GM23338 (cell line): ENCODE measurements at regions not wholly inside any gene's neighbourhood (a gene's known extent, or its start where the extent isn't known, plus 50 kb on each side); places are given as distances from the start of the nearest gene placed in this dataset.

Experiments used
- ATAC-seq: fragments of 200-7000 bp; cut with Tn5 transposase; 3 replicates; pipeline ENCODE4 v1.9.1; 2020
- DNase-seq: peaks from one replicate; pipeline ENCODE4 v3.0.0-alpha.2; 2015; ENCODE audit warnings: low spot score
- H2AFZ ChIP-seq: fragments of 200-600 bp; sonication (generic); 2 replicates; pipeline ENCODE4 v1.8.0; 2016; ENCODE audit warnings: antibody characterized with exemption, mild to moderate bottlenecking, moderate library complexity
- H3F3A ChIP-seq: fragments of 200-600 bp; sonication (generic); replicated peaks from 2 replicates; pipeline ENCODE4 v1.8.0; 2017; ENCODE audit warnings: antibody characterized with exemption, mixed run types, low read depth
- H3K27ac ChIP-seq: fragments of 200-600 bp; sonication (generic); 2 replicates; pipeline ENCODE4 v1.6.1; 2016; ENCODE audit warnings: low read depth
- H3K27me3 ChIP-seq: fragments of 200-600 bp; sonication (generic); 2 replicates; pipeline ENCODE4 v1.8.0; 2016; ENCODE audit warnings: mild to moderate bottlenecking, mixed run types, moderate library complexity; ENCODE audit not compliant: insufficient read depth
- H3K36me3 ChIP-seq: fragments of 200-600 bp; sonication (generic); 2 replicates; pipeline ENCODE4 v1.8.0; 2016; ENCODE audit warnings: mild to moderate bottlenecking; ENCODE audit not compliant: insufficient read depth
- H3K4me1 ChIP-seq: fragments of 200-600 bp; sonication (generic); 2 replicates; pipeline ENCODE4 v1.8.0; 2016; ENCODE audit warnings: mild to moderate bottlenecking, moderate library complexity; ENCODE audit not compliant: insufficient read depth
- H3K4me2 ChIP-seq: fragments of 200-600 bp; sonication (generic); 2 replicates; pipeline ENCODE4 v1.7.1; 2017; ENCODE audit warnings: mixed run types
- H3K4me3 ChIP-seq: fragments of 200-600 bp; sonication (generic); 2 replicates; pipeline ENCODE4 v1.6.1; 2016; ENCODE audit warnings: mixed run types
- H3K79me2 ChIP-seq: fragments of 200-600 bp; sonication (generic); replicated peaks from 2 replicates; pipeline ENCODE4 v1.8.0; 2017; ENCODE audit warnings: mild to moderate bottlenecking; ENCODE audit not compliant: insufficient read depth
- H3K9me2 ChIP-seq: fragments of 200-600 bp; sonication (generic); 2 replicates; pipeline ENCODE4 v1.8.0; 2017; ENCODE audit not compliant: insufficient read depth
- H4K20me1 ChIP-seq: fragments of 200-600 bp; sonication (generic); replicated peaks from 2 replicates; pipeline ENCODE4 v1.8.0; 2017; ENCODE audit warnings: mild to moderate bottlenecking; ENCODE audit not compliant: insufficient read depth
- H3K27ac Mint-ChIP-seq: 2 replicates; pipeline ENCODE4 v1.8.0; 2020; ENCODE audit warnings: inconsistent platforms, mild to moderate bottlenecking, moderate library complexity, mixed read lengths
- H3K27me3 Mint-ChIP-seq: 3 replicates; pipeline ENCODE4 v1.8.0; 2022; ENCODE audit warnings: low read depth, mild to moderate bottlenecking, moderate library complexity, mixed read lengths, inconsistent platforms; ENCODE audit not compliant: insufficient read depth, poor library complexity
- H3K36me3 Mint-ChIP-seq: 3 replicates; pipeline ENCODE4 v1.8.0; 2021; ENCODE audit warnings: low read depth, mild to moderate bottlenecking, inconsistent platforms, moderate library complexity, mixed read lengths
- H3K4me1 Mint-ChIP-seq: 3 replicates; pipeline ENCODE4 v1.8.0; 2020; ENCODE audit warnings: mild to moderate bottlenecking, inconsistent platforms, mixed read lengths
- H3K4me3 Mint-ChIP-seq: 3 replicates; pipeline ENCODE4 v1.8.0; 2021; ENCODE audit warnings: moderate library complexity, mild to moderate bottlenecking, inconsistent platforms, mixed read lengths
- H3K9me3 Mint-ChIP-seq: 3 replicates; pipeline ENCODE4 v1.8.0; 2020; ENCODE audit warnings: moderate library complexity, mild to moderate bottlenecking, inconsistent platforms, mixed read lengths
- CREB1 ChIP-seq: fragments of 250-450 bp; sonication (Bioruptor Pico); IDR thresholded peaks from 2 replicates; pipeline ENCODE4 v1.5.0; 2020; ENCODE audit warnings: low read depth, mild to moderate bottlenecking, moderate library complexity
- ETS1 ChIP-seq: IDR thresholded peaks from 2 replicates; pipeline ENCODE4 v1.6.1; 2016; ENCODE audit warnings: antibody characterized with exemption
- EZH2 ChIP-seq: fragments of 200-600 bp; sonication (generic); IDR thresholded peaks from one replicate; pipeline ENCODE4 v1.8.0; 2017; ENCODE audit warnings: antibody characterized with exemption, mild to moderate bottlenecking, low read depth; ENCODE audit not compliant: unreplicated experiment
- EZH2phosphoT487 ChIP-seq: fragments of 200-600 bp; sonication (generic); IDR thresholded peaks from one replicate; pipeline ENCODE4 v1.8.1; 2018; ENCODE audit warnings: antibody characterized with exemption; ENCODE audit not compliant: unreplicated experiment
- JUNB ChIP-seq: IDR thresholded peaks from one replicate; pipeline ENCODE4 v1.6.1; 2016; ENCODE audit warnings: antibody characterized with exemption; ENCODE audit not compliant: unreplicated experiment
- NANOG ChIP-seq: IDR thresholded peaks from 2 replicates; pipeline ENCODE4 v1.6.1; 2016; ENCODE audit warnings: antibody characterized with exemption, borderline replicate concordance
- POLR2AphosphoS5 ChIP-seq: IDR thresholded peaks from 2 replicates; pipeline ENCODE4 v1.6.1; 2016; ENCODE audit warnings: antibody characterized with exemption, low read depth
- STAT1 ChIP-seq: IDR thresholded peaks from one replicate; pipeline ENCODE4 v1.6.1; 2016; ENCODE audit warnings: antibody characterized with exemption; ENCODE audit not compliant: unreplicated experiment
- ZNF114 ChIP-seq: fragments of 250-450 bp; sonication (Bioruptor Pico); IDR thresholded peaks from 2 replicates; pipeline ENCODE4 v1.5.0; 2020; ENCODE audit warnings: mild to moderate bottlenecking, moderate library complexity
- ZNF331 ChIP-seq: fragments of 250-450 bp; sonication (Bioruptor Pico); IDR thresholded peaks from 2 replicates; pipeline ENCODE4 v1.5.0; 2020; ENCODE audit warnings: low read depth, mild to moderate bottlenecking, moderate library complexity
- ZNF462 ChIP-seq: fragments of 250-450 bp; sonication (Bioruptor Pico); IDR thresholded peaks from 2 replicates; pipeline ENCODE4 v1.5.0; 2020; ENCODE audit warnings: mild to moderate bottlenecking, moderate library complexity
- TF ChIP-seq, protein P1 (sequence below): IDR thresholded peaks from one replicate; pipeline ENCODE4 v1.6.1; 2018; ENCODE audit warnings: antibody characterized with exemption; ENCODE audit not compliant: unreplicated experiment
- TF ChIP-seq, protein P2 (sequence below), 2 experiments: fragments of 200-600 bp in 1 of 2; sonication (generic) in 1 of 2; conservative IDR thresholded peaks; 2 replicates each; pipeline versions ENCODE4 v1.5.1 to v1.6.1; 2016 to 2017; ENCODE audit warnings: antibody characterized with exemption in 2 of 2, low read depth in 2 of 2, mild to moderate bottlenecking in 2 of 2, moderate library complexity in 1 of 2

GRCh38 chr2:37793004-37793403 lies 121.6 kb upstream of the CDC42EP3 start:
- ATAC-seq, result no peak
- Histone ChIP-seq H3K79me2 (no peaks in the 10 kb centered on the region), H3F3A (no peaks in the 10 kb centered on the region), H3K36me3 (peaks cover 9% of the 10 kb centered on the region), H3K4me3 (no peak overlapping the region), H3K9me2 (no peaks in the 10 kb centered on the region), H3K4me1 (no peaks in the 10 kb centered on the region), H3K4me2 (no peak overlapping the region), H2AFZ (no peak overlapping the region), H3K27me3 (no peaks in the 10 kb centered on the region), H3K27ac (no peak overlapping the region), H4K20me1 (no peaks in the 10 kb centered on the region)
- H3K27me3 Mint-ChIP-seq, result no peaks in the 10 kb centered on the region
- H3K9me3 Mint-ChIP-seq, result peaks cover 14% of the 10 kb centered on the region
- TF ChIP-seq EZH2, result no peak
- no peak for TF ChIP-seq STAT1
- no peak for TF ChIP-seq NANOG
- TF ChIP-seq, protein P1, sequence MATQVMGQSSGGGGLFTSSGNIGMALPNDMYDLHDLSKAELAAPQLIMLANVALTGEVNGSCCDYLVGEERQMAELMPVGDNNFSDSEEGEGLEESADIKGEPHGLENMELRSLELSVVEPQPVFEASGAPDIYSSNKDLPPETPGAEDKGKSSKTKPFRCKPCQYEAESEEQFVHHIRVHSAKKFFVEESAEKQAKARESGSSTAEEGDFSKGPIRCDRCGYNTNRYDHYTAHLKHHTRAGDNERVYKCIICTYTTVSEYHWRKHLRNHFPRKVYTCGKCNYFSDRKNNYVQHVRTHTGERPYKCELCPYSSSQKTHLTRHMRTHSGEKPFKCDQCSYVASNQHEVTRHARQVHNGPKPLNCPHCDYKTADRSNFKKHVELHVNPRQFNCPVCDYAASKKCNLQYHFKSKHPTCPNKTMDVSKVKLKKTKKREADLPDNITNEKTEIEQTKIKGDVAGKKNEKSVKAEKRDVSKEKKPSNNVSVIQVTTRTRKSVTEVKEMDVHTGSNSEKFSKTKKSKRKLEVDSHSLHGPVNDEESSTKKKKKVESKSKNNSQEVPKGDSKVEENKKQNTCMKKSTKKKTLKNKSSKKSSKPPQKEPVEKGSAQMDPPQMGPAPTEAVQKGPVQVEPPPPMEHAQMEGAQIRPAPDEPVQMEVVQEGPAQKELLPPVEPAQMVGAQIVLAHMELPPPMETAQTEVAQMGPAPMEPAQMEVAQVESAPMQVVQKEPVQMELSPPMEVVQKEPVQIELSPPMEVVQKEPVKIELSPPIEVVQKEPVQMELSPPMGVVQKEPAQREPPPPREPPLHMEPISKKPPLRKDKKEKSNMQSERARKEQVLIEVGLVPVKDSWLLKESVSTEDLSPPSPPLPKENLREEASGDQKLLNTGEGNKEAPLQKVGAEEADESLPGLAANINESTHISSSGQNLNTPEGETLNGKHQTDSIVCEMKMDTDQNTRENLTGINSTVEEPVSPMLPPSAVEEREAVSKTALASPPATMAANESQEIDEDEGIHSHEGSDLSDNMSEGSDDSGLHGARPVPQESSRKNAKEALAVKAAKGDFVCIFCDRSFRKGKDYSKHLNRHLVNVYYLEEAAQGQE, result no peak
- no peak for TF ChIP-seq CREB1 (CRISPR knock-in tag)
- TF ChIP-seq ZNF114 (CRISPR knock-in tag), result no peak
- no peak for TF ChIP-seq ETS1
- TF ChIP-seq, protein P2, sequence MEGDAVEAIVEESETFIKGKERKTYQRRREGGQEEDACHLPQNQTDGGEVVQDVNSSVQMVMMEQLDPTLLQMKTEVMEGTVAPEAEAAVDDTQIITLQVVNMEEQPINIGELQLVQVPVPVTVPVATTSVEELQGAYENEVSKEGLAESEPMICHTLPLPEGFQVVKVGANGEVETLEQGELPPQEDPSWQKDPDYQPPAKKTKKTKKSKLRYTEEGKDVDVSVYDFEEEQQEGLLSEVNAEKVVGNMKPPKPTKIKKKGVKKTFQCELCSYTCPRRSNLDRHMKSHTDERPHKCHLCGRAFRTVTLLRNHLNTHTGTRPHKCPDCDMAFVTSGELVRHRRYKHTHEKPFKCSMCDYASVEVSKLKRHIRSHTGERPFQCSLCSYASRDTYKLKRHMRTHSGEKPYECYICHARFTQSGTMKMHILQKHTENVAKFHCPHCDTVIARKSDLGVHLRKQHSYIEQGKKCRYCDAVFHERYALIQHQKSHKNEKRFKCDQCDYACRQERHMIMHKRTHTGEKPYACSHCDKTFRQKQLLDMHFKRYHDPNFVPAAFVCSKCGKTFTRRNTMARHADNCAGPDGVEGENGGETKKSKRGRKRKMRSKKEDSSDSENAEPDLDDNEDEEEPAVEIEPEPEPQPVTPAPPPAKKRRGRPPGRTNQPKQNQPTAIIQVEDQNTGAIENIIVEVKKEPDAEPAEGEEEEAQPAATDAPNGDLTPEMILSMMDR (conservative IDR thresholded peaks at IDR 0.05; ENCODE audit: low read depth in 2 of 2), result no peak
- TF ChIP-seq POLR2AphosphoS5, result no peak
- TF ChIP-seq EZH2phosphoT487, result no peak
- no peak for TF ChIP-seq ZNF331 (CRISPR knock-in tag)
- no peak for TF ChIP-seq JUNB
- TF ChIP-seq ZNF462 (CRISPR knock-in tag), result no peak
- peaks cover 4% of the 10 kb centered on the region; the same call in 1 of the 3 replicates for H3K36me3 Mint-ChIP-seq
- H3K4me1 Mint-ChIP-seq, result no peaks in the 10 kb centered on the region
- H3K4me3 Mint-ChIP-seq, result no peak overlapping the region
- no peak for DNase-seq
- H3K27ac Mint-ChIP-seq, result no peak overlapping the region
